ENCODE measurements at regions not wholly inside any gene's neighbourhood (a gene's known extent, or its start where the extent isn't known, plus 50 kb on each side); places are given as distances from the start of the nearest gene placed in this dataset.

- TF ChIP-seq, protein P1, sequence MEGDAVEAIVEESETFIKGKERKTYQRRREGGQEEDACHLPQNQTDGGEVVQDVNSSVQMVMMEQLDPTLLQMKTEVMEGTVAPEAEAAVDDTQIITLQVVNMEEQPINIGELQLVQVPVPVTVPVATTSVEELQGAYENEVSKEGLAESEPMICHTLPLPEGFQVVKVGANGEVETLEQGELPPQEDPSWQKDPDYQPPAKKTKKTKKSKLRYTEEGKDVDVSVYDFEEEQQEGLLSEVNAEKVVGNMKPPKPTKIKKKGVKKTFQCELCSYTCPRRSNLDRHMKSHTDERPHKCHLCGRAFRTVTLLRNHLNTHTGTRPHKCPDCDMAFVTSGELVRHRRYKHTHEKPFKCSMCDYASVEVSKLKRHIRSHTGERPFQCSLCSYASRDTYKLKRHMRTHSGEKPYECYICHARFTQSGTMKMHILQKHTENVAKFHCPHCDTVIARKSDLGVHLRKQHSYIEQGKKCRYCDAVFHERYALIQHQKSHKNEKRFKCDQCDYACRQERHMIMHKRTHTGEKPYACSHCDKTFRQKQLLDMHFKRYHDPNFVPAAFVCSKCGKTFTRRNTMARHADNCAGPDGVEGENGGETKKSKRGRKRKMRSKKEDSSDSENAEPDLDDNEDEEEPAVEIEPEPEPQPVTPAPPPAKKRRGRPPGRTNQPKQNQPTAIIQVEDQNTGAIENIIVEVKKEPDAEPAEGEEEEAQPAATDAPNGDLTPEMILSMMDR (conservative IDR thresholded peaks at IDR 0.05 in 1 of 2, IDR thresholded peaks at IDR 0.05 in 1 of 2; ENCODE audit: low read depth in 1 of 2, low read length in 2 of 2): no peak
- TF ChIP-seq EZH2 (IDR thresholded peaks at IDR 0.05; ENCODE audit: low read length, missing control alignments): no peak
These were observed 51.4 kb downstream of the NCOR2 start for GRCh38 chr12:124515981-124516380.

Data from fibroblast of lung (primary cell).